Calu3 (cell line): ENCODE measurements at regions not wholly inside any gene's neighbourhood (a gene's known extent, or its start where the extent isn't known, plus 50 kb on each side); places are given as distances from the start of the nearest gene placed in this dataset.

Experiments
- BruUV-seq: library from RNA; stranded (reverse); fragments of 400-500 nt; replicated peaks from 2 replicates; lab custom pipeline; 2021; lab: Mats Ljungman, UMichigan
- CTCF ChIA-PET: fragments of 300-600 bp; sonication (Branson Sonifier 250); formaldehyde crosslinking; loops from one replicate; lab custom pipeline; 2022; ENCODE audit warnings: antibody characterized with exemption; lab: Charles Lee
- DNase-seq: peaks from one replicate; pipeline ENCODE4 v3.0.0; 2022
- H3K27ac Mint-ChIP-seq: one replicate; pipeline ENCODE4 v1.8.0; 2022; ENCODE audit warnings: mixed read lengths; ENCODE audit not compliant: unreplicated experiment
- H3K27me3 Mint-ChIP-seq: one replicate; pipeline ENCODE4 v1.8.0; 2022; ENCODE audit warnings: mixed read lengths; ENCODE audit not compliant: unreplicated experiment
- H3K36me3 Mint-ChIP-seq: one replicate; pipeline ENCODE4 v1.8.0; 2022; ENCODE audit warnings: mild to moderate bottlenecking, moderate library complexity, mixed read lengths; ENCODE audit not compliant: insufficient read depth, unreplicated experiment
- H3K4me1 Mint-ChIP-seq: one replicate; pipeline ENCODE4 v1.8.0; 2022; ENCODE audit warnings: mild to moderate bottlenecking, low read depth, mixed read lengths; ENCODE audit not compliant: unreplicated experiment
- H3K4me3 Mint-ChIP-seq: one replicate; pipeline ENCODE4 v1.8.0; 2022; ENCODE audit warnings: mild to moderate bottlenecking, low read depth, moderate library complexity, mixed read lengths; ENCODE audit not compliant: unreplicated experiment
- H3K9me3 Mint-ChIP-seq: one replicate; pipeline ENCODE4 v1.8.0; 2022; ENCODE audit warnings: low read depth, mixed read lengths; ENCODE audit not compliant: unreplicated experiment
- intact Hi-C: fragments of 100-400 bp; cut with micrococcal nuclease; formaldehyde crosslinking; loops from one replicate; pipeline ENCODE4 v1.10.0; 2022; ENCODE audit not compliant: unreplicated experiment
- TF ChIP-seq, protein P1 (sequence below): fragments of 200-600 bp; IDR thresholded peaks from one replicate; pipeline ENCODE4 v1.8.0; 2022; ENCODE audit warnings: antibody characterized with exemption; ENCODE audit not compliant: unreplicated experiment

DNA sequence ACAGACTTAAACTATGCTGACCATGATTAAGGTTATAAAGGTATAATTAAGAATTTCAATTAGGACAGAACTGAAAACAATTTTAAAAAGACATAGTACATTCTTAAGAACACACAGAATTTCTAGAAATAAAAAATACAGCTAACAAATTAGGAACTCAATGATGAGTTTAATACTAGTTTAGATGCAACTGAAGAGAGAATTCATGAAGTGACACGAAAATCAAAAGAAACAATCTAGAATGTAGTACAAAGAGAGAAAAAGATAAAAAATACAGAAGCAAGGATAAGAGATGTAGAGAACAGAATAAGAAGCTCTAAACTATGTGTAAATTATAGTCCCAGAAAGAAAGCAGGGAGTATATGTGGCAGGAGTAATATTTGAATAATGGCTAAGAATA is 187.8 kb upstream of the KRR1 start:
- BruUV-seq: no TSS peak
- no peak overlapping the region for H3K27ac Mint-ChIP-seq
- peaks cover 51% of the 10 kb centered on the region for H3K4me1 Mint-ChIP-seq
- intact Hi-C loops: no loop called here
- H3K36me3 Mint-ChIP-seq: no peaks in the 10 kb centered on the region
- no peaks in the 10 kb centered on the region for H3K27me3 Mint-ChIP-seq
- DNase-seq: no peak
- no peaks in the 10 kb centered on the region for H3K9me3 Mint-ChIP-seq
- CTCF ChIA-PET: interaction anchor here (1.4 kb wide), 1 partner anchor 13 kb away, joined by 4 read pairs; no protein-coding TSS in a partner anchor
- TF ChIP-seq, protein P1, sequence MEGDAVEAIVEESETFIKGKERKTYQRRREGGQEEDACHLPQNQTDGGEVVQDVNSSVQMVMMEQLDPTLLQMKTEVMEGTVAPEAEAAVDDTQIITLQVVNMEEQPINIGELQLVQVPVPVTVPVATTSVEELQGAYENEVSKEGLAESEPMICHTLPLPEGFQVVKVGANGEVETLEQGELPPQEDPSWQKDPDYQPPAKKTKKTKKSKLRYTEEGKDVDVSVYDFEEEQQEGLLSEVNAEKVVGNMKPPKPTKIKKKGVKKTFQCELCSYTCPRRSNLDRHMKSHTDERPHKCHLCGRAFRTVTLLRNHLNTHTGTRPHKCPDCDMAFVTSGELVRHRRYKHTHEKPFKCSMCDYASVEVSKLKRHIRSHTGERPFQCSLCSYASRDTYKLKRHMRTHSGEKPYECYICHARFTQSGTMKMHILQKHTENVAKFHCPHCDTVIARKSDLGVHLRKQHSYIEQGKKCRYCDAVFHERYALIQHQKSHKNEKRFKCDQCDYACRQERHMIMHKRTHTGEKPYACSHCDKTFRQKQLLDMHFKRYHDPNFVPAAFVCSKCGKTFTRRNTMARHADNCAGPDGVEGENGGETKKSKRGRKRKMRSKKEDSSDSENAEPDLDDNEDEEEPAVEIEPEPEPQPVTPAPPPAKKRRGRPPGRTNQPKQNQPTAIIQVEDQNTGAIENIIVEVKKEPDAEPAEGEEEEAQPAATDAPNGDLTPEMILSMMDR: no peak
- H3K4me3 Mint-ChIP-seq: no peak overlapping the region

DNA sequence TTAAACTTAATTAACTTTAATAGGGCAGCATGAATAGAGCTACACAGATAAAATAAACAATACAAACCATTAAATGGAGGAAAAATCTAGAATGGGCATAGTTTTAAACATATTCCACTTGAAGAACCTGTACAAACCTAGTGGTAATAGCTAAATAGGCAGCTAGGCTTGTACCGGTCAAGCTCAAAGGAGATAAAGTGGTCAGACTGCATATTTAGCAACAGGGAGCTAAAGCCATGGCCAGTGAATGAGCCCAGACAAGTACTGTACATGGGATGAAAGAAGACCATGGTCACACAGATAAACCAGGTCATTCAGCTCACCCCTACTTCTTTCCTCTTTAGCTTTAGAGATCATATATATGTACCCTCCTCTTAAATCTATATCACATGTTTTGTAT is 186.6 kb upstream of the KRR1 start:
- Mint-ChIP-seq H3K4me1 (peaks cover 39% of the 10 kb centered on the region), H3K9me3 (no peaks in the 10 kb centered on the region), H3K27ac (no peak overlapping the region), H3K27me3 (no peaks in the 10 kb centered on the region), H3K36me3 (no peaks in the 10 kb centered on the region), H3K4me3 (no peak overlapping the region)
- CTCF ChIA-PET: interaction anchor here (0.5 to 0.7 kb wide), 3 partner anchors 32 to 549 kb away, joined by 3 read pairs; no protein-coding TSS in a partner anchor
- TF ChIP-seq, protein P1: no peak
- BruUV-seq: no TSS peak
- intact Hi-C loops: no loop called here
- no peak for DNase-seq

DNA sequence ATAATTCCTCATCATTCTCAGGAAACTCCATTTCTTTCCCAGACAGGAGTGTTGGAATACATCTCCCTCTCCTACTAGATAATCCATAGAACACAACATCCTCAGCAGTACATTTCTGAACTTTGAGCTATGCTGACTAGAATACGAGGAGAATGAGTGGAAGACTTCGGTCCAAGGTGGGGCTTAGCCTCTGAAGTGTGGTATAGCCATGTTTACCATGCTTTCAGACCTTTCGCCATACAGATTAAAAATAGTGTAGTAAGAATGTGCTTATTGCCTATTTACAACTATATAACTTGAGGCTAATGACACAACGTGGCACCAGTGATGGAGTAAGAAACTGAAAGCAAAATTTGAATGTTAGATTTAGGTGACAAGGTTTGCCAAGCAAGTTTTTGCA is 184.5 kb upstream of the KRR1 start:
- H3K4me3 Mint-ChIP-seq: no peak overlapping the region
- H3K36me3 Mint-ChIP-seq: no peaks in the 10 kb centered on the region
- BruUV-seq: no TSS peak
- TF ChIP-seq, protein P1: no peak
- no peaks in the 10 kb centered on the region for H3K27me3 Mint-ChIP-seq
- H3K9me3 Mint-ChIP-seq: no peaks in the 10 kb centered on the region
- no peak for DNase-seq
- intact Hi-C loops: no loop called here
- no peak overlapping the region for H3K27ac Mint-ChIP-seq
- H3K4me1 Mint-ChIP-seq: peaks cover 26% of the 10 kb centered on the region
- CTCF ChIA-PET: no interaction called here

DNA sequence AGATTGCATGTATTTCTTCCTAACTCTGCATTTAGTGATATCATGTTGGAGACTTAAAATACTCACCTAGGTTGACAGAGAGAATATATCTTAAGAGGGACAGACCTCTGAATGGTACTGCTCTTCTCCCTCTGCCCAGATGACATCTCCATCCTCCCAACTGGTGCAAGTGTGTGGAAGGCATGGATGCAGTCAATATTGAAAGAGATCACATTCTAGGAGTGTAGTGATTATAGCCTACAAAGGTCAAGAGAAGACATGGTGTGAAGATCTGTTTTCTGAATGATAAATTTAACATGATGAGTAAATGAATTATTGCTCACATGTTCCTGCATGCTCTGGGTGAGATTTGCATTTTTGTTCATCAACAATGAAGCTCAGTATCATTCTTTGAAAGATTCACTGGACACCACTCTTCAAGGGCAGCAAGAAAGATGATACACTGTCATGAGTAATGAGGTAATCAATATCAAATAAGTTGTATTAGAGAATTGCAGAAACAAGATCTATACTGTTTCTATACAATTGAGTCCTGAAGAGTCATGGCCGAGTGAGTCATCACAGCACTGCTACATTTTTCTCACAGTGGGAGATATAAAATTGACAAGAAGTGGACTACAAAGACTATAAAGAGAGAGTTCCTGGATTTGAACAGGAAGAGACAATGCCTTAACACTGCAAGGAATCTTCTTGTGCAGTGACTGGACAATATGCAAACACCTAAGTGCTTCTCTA is 183.3 kb upstream of the KRR1 start:
- CTCF ChIA-PET: no interaction called here
- H3K36me3 Mint-ChIP-seq: no peaks in the 10 kb centered on the region

More for the DNA sequence above, 183.3 kb upstream of the KRR1 start:
- no peaks in the 10 kb centered on the region for H3K9me3 Mint-ChIP-seq
- TF ChIP-seq, protein P1: no peak
- intact Hi-C loops: no loop called here
- H3K27me3 Mint-ChIP-seq: no peaks in the 10 kb centered on the region
- H3K4me3 Mint-ChIP-seq: no peak overlapping the region
- no peak overlapping the region for H3K27ac Mint-ChIP-seq
- peaks cover 19% of the 10 kb centered on the region for H3K4me1 Mint-ChIP-seq
- no peak for DNase-seq
- no TSS peak for BruUV-seq
